Large intestine (tissue), 3 donors: ENCODE measurements at regions not wholly inside any gene's neighbourhood (a gene's known extent, or its start where the extent isn't known, plus 50 kb on each side); places are given as distances from the start of the nearest gene placed in this dataset.

ENCODE experiments used
- DNase-seq, 2 donors: peaks; one replicate each; pipeline versions ENCODE4 v3.0.0 to v3.0.0-alpha.2; 2013
- H3K27ac ChIP-seq: one replicate; pipeline ENCODE4 v1.5.1; 2013; ENCODE audit warnings: low read length
- H3K27me3 ChIP-seq: 2 replicates; pipeline ENCODE4 v1.6.1; 2013; ENCODE audit warnings: low read length; ENCODE audit not compliant: control insufficient read depth, insufficient read depth
- H3K36me3 ChIP-seq: 2 replicates; pipeline ENCODE4 v1.6.1; 2013; ENCODE audit warnings: low read length; ENCODE audit not compliant: control insufficient read depth, insufficient read depth
- H3K4me1 ChIP-seq: one replicate; pipeline ENCODE4 v1.6.1; 2013; ENCODE audit warnings: low read length; ENCODE audit not compliant: control insufficient read depth, insufficient read depth
- H3K4me3 ChIP-seq: one replicate; pipeline ENCODE4 v1.5.1; 2013; ENCODE audit warnings: low read length
- H3K9me3 ChIP-seq: one replicate; pipeline ENCODE4 v1.6.1; 2013; ENCODE audit warnings: mild to moderate bottlenecking, low read depth, low read length, moderate library complexity; ENCODE audit not compliant: control insufficient read depth
- WGBS: methylation state at CpG from one replicate; pipeline ENCODE4 v1.1.5; 2013; ENCODE audit warnings: low lambda C conversion rate; ENCODE audit not compliant: insufficient coverage; 5-methylcytosine and 5-hydroxymethylcytosine counted together

DNA sequence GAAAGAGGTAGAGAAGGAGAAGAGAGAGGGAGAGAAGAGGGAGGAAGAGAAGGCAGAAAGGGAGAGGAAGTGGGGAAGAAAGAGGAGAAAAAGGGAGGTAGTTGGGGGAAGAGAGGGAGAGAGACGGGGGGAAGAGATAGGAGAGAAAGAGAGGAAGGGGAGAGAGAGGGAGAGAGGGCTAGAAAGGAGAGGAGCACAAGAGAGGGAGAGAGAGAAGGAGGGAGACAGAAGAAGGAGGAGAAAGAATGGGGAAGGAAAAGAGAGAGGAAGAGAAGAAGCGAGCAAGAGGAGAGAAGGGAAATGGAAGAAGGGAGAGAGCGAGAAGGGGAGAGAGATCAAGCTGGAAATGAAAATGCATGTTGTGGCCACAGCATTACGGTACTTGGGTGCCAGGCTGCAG is 1368.4 kb upstream of the TMEM132C start:
- no peak for DNase-seq
- Histone ChIP-seq H3K27me3 (peaks cover 21% of the 10 kb centered on the region), H3K27ac (no peak overlapping the region), H3K4me3 (no peak overlapping the region), H3K36me3 (no peaks in the 10 kb centered on the region), H3K4me1 (no peaks in the 10 kb centered on the region), H3K9me3 (no peaks in the 10 kb centered on the region)
- 88% methylated on average over 3 of the region's 4 CpGs for WGBS

DNA sequence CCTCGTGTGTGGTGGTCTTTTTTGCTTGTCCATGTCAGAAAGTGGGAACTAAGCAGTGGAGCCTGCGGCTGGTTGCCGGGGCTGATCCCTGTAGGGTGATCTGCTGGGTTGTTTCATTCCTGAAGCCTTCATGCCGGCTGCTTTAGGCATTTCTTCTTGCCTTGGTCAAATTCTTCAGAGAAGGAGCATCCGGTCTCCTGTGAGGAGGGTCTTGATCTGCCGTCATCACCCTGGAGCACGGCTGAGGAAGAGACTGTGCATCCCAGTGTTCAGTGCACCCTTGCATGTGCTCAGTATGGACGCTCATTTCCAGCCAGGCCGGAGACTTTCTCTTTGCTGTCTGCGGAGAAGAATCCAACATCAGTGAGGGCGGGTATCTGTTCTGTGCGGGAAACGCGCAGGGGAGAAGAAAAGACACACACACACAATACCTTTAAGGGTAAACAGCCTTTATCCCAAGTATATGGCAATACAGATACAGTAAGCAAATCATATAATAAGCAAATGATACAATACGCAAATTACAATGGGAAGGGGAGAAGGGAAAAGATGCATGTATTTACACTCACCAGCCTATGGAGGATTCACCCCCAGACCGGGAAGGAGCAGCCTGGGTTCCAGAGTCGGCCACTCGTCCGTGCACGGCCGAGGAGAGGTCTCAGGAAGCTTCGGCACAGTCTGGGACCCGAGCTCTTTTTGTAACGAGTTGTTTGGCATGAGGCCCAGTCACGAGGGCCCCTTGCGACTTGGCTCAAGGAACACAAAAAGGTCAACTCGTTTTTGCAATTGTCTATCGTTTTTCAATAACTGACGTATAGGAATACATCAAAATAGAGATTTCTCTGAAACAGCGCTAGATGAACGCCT is 1366.8 kb upstream of the TMEM132C start:
- DNase-seq, result no peak
- Histone ChIP-seq H3K4me3 (no peak overlapping the region), H3K27ac (no peak overlapping the region), H3K36me3 (no peaks in the 10 kb centered on the region), H3K9me3 (no peaks in the 10 kb centered on the region), H3K4me1 (no peaks in the 10 kb centered on the region), H3K27me3 (peaks cover 21% of the 10 kb centered on the region)
- WGBS, result no CpG with 5 or more reads among the region's 31 CpGs

DNA sequence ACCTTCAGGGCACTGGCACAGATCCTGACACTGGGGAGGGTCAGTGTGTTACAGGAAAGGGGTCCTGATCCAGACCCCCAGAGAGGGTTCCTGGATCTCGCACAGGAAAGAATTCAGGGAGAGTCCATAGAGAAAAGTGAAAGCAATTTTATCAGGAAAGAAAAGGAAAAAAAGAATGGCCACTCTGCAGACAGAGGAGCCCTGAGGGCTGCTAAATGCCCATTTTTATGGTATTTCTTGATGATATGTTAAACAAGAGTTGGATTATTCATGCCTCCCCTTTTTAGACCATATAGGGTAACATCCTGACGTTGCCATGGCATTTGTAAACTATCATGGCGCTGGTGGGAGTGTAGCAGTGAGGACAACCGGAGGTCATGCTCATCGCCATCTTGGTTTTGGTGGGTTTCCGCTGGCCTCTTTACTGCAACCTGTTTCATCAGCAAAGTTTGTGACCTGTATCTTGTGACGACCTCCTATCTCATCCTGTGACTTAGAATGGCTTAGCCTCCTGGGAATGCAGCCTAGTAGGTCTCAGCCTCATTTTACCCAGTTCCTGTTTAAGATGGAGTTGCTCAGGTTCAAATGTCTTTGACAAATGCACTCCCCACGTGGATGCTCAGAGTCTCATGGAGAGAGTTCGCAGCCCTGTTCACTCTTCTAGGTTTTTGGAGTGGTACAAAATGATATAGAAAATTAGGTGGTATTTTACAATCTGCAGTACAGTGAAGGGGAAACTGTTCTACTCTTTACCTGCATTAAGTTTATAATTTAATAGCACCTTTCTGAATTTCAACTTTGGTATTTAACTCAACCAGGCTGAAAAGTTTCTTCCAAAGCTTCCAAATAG is 1363.7 kb upstream of the TMEM132C start:
- Histone ChIP-seq H3K36me3 (no peaks in the 10 kb centered on the region), H3K27ac (no peak overlapping the region), H3K4me3 (no peak overlapping the region), H3K9me3 (no peaks in the 10 kb centered on the region), H3K4me1 (no peaks in the 10 kb centered on the region), H3K27me3 (peaks cover 18% of the 10 kb centered on the region)
- no peak for DNase-seq
- WGBS, result no CpG with 5 or more reads among the region's 9 CpGs

DNA sequence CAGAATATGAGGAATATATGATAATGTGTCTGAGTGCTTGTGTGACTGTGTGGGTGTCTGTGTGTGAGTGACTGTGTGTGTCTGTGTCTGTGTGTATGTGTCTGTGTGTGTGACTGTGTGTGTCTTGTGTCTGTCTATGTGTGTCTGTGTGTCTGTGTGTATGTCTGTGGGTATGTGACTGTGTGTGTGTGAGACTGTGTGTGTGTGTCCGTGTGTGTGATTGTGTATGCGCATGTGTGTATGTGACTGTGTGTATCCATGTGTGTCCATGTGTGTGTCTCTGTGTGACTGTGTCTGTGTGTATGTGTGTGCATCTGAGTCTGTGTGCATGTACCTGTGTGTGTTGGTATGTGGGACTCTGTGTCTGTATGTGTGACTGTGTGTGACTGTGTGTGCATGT is 1361.2 kb upstream of the TMEM132C start:
- Histone ChIP-seq H3K4me1 (no peaks in the 10 kb centered on the region), H3K4me3 (no peak overlapping the region), H3K27ac (no peak overlapping the region), H3K36me3 (no peaks in the 10 kb centered on the region), H3K9me3 (no peaks in the 10 kb centered on the region), H3K27me3 (peaks cover 4% of the 10 kb centered on the region)
- no CpG with 5 or more reads among the region's 2 CpGs for WGBS
- no peak for DNase-seq

DNA sequence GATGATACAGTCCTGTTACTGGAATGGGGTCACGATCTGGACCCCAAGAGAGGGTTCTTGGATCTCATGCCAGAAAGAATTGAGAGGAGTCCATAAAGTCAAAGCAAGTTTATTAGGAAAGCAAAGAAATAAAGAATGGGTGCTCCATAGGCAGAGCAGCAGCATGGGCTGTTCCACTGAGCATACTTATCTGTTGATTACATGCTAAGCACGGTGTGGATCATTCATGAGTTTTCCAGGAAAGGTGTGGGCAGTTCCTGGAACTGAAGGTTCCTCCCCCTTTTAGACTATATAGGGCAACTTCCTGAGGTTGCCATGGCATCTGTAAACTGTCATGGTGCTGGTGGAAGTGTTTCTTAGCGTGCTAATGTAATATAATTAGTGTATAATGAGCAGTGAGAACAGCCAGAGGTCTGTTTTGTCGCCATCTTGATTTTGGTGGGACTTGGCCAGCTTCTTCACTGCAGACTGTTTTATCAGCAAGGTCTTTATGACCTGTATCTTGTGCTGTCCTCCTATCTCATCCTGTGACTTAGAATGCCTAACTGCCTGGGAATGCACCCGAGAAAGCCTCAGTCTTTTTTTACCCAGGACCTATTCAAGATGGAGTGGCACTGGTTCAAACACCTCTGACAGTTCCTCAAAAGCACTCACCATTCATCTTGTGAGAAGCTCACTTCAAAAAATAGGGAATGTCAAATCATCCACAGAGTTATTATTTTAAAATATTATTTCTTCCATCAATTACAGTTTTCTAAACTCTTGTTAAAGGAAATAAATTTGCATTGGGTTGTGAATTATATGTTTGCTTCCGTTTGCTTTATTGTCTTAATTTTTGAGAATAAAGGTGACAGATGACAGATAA is 1358.8 kb upstream of the TMEM132C start:
- no peak overlapping the region for H3K4me3 ChIP-seq
- peak; percentile 40 to 71 for DNase-seq
- no peaks in the 10 kb centered on the region for H3K27me3 ChIP-seq
- 100% methylated on average over 1 of the region's 6 CpGs for WGBS
- H3K9me3 ChIP-seq, result no peaks in the 10 kb centered on the region
- H3K27ac ChIP-seq, result no peak overlapping the region
- H3K36me3 ChIP-seq, result no peaks in the 10 kb centered on the region
- no peaks in the 10 kb centered on the region for H3K4me1 ChIP-seq

DNA sequence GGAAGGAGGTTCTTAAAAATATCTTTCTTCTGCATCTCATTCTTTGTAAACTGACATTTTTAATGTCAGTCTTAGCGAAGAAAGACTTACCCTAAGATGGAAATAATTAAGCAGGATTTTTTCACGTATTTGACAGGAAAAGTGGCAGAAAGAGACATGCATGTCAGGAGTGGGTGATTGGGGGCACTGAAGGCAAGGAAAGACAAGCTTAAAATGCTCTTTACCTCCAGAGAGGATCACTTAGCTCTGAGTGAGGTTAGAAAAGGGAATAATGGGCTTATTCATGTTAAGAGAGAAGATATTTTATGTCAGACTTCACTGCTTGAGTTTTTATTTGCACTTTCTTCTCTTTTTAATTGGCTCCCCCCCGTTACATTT is 1358.2 kb upstream of the TMEM132C start:
- H3K36me3 ChIP-seq, result no peaks in the 10 kb centered on the region
- WGBS, result 65% methylated on average over 3 of the region's 3 CpGs

DNA sequence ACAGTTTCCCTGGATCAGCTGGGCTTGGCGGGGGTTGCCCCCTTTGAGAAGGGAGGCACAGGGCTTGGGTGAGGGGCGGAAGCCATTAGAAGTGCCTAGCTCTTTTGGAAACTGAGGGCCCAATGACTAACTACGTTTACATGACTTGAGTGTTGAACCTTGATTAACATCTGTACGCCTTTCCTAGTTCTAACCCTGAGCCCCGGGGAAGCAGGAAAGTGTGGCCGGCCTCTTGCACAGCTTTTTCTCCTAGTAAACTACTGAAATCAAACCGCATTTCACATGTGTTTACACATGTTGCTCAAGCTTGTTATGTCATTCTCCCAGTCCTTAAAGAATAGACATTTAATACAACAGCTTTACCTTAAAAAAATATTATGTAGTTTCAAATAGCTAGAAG is 1356.4 kb upstream of the TMEM132C start:
- Histone ChIP-seq H3K9me3 (no peaks in the 10 kb centered on the region), H3K4me1 (no peaks in the 10 kb centered on the region), H3K4me3 (no peak overlapping the region), H3K27ac (no peak overlapping the region), H3K36me3 (no peaks in the 10 kb centered on the region), H3K27me3 (no peaks in the 10 kb centered on the region)
- no peak for DNase-seq
- whole genome bisulfite sequencing, result 100% methylated on average over 2 of the region's 7 CpGs

More for the DNA sequence above, 1358.2 kb upstream of the TMEM132C start:
- no peak overlapping the region for H3K4me3 ChIP-seq
- no peaks in the 10 kb centered on the region for H3K27me3 ChIP-seq
- H3K9me3 ChIP-seq, result no peaks in the 10 kb centered on the region
- no peaks in the 10 kb centered on the region for H3K4me1 ChIP-seq
- DNase-seq, result no peak
- no peak overlapping the region for H3K27ac ChIP-seq

DNA sequence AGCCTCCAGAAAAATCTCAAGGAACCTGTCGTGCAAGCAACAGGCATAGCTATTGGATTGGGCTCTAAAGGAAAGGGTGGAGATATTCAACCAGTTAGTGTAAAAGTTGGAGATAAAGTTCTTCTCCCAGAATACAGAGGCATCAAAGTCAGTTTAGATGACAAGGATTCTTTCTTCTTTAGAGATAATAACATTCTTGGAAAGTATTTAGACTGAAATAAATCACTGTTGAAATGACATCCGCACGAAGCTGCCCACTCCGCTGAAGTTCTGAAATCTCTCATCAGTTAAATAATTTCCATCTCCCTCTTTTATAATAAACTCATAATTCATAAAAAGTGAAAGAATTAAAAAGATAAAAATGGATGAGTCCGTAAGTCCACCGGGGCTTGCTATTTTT is 1354.9 kb upstream of the TMEM132C start:
- H3K4me3 ChIP-seq, result no peak overlapping the region
- no peaks in the 10 kb centered on the region for H3K36me3 ChIP-seq
- no peak overlapping the region for H3K27ac ChIP-seq
- DNase-seq, result no peak
- H3K9me3 ChIP-seq, result no peaks in the 10 kb centered on the region
- no peaks in the 10 kb centered on the region for H3K4me1 ChIP-seq
- no peaks in the 10 kb centered on the region for H3K27me3 ChIP-seq
- WGBS, result 90% methylated on average over 2 of the region's 6 CpGs

DNA sequence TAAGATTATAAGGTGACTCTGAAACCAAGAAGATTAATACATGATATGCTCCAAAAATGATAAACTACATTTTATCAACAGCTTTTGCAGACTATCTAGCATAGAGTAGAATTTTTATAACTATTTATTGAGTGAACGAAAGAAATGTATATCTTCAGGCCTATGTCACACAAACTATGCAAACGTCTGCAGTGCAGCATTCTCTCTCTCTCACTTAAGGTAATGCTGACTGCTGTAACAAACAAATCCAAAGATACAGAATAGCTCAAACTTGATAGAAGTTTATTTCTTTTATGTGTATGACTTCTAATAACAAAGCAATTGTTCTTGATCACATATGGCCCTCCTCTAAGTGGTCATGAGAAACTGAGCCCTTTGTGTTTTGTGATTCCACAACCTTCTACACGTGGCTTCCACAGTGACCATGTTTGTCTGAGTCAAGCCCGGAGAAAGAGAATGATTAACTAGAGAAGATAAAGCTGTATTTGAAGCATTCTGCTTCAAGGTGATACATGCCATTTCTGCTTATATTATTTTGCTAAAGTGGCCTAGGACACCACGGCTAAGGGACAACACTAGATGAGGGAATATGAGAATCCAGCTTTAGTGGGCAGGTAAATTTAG is 1352.7 kb upstream of the TMEM132C start:
- Histone ChIP-seq H3K4me3 (no peak overlapping the region), H3K9me3 (no peaks in the 10 kb centered on the region), H3K36me3 (no peaks in the 10 kb centered on the region), H3K4me1 (no peaks in the 10 kb centered on the region), H3K27me3 (no peaks in the 10 kb centered on the region), H3K27ac (peak overlapping the region; percentile 30)
- WGBS, result 10% methylated on average over 2 of the region's 5 CpGs
- peak; percentile 33 to 74 for DNase-seq

DNA sequence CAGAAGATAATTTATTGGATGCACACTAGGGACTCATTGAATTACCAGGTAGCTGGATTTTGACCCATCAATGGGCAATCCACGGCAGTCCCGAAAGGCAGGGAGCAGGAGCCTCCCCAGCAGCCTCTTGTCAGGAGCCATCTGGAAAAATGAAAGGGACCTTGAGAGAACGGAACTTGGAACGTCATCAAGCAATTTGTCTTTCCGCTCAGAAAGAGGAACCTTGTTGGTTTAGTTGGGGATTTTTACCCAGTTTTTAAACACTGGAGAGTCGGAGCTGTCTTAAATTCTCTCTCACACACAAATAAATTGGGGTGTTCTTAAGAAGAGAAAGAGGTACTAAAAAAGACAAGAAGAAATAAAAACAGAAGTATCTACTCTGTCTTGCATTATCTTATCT is 1351.7 kb upstream of the TMEM132C start:
- no peak for DNase-seq
- 100% methylated on average over 1 of the region's 6 CpGs for WGBS

More for the DNA sequence above, 1351.7 kb upstream of the TMEM132C start:
- Histone ChIP-seq H3K27ac (no peak overlapping the region), H3K4me1 (no peaks in the 10 kb centered on the region), H3K4me3 (no peak overlapping the region), H3K9me3 (no peaks in the 10 kb centered on the region), H3K36me3 (no peaks in the 10 kb centered on the region), H3K27me3 (no peaks in the 10 kb centered on the region)
